Right lobe of liver (tissue), 4 donors: ENCODE measurements at regions not wholly inside any gene's neighbourhood (a gene's known extent, or its start where the extent isn't known, plus 50 kb on each side); places are given as distances from the start of the nearest gene placed in this dataset.

Experiments used
- CTCF ChIP-seq, 4 donors: fragments of 200-600 bp in 3 of 4; fragments of 450-650 bp in 1 of 4; IDR thresholded peaks; one replicate each; pipeline versions ENCODE4 v1.5.1 to v1.8.0; 2016 to 2022; ENCODE audit warnings: antibody characterized with exemption in 4 of 4, mild to moderate bottlenecking in 2 of 4
- POLR2A ChIP-seq: fragments of 450-650 bp; IDR thresholded peaks from one replicate; pipeline ENCODE4 v1.6.1; 2017; ENCODE audit warnings: antibody characterized with exemption, mild to moderate bottlenecking
- donor health status: DM: no; HTN: no; CAD: no.
- donor health status: DM: no; HTN: no; CAD: no.
- donor health status: DM: no; HTN: yes; CAD: no.

- TF ChIP-seq CTCF (IDR thresholded peaks at IDR 0.05) (no peak), POLR2A (no peak)
Measured at GRCh38 chr7:86975914-86976313, 83.5 kb downstream of the ELAPOR2 start.
